ENCODE measurements at regions not wholly inside any gene's neighbourhood (a gene's known extent, or its start where the extent isn't known, plus 50 kb on each side); places are given as distances from the start of the nearest gene placed in this dataset.

GRCh38 chr15:45743426-45744235 is 108.8 kb downstream of the SQOR start:
- DNase-seq, result no peak

GRCh38 chr15:45744236-45744589 is 109.4 kb downstream of the SQOR start:
- DNase-seq, result no peak

GRCh38 chr15:45747426-45747825 is 112.6 kb downstream of the SQOR start:
- DNase-seq, result no peak

- no peak for DNase-seq
Observed at GRCh38 chr15:45751629-45752028, 116.8 kb downstream of the SQOR start.

- DNase-seq, result no peak
Observed at GRCh38 chr15:45759936-45760335, 125.1 kb downstream of the SQOR start.

- DNase-seq, result no peak
Observed at GRCh38 chr15:45762726-45763125, 127.9 kb downstream of the SQOR start.

GRCh38 chr15:45763170-45763869 is 128.5 kb downstream of the SQOR start:
- no peak for DNase-seq

GRCh38 chr15:45773149-45773548 is 138.3 kb downstream of the SQOR start:
- DNase-seq, result no peak

GRCh38 chr15:45776772-45777171 is 141.9 kb downstream of the SQOR start:
- DNase-seq, result no peak

GRCh38 chr15:45777781-45778180 is 143.0 kb downstream of the SQOR start:
- DNase-seq, result no peak

- DNase-seq, result no peak
Observed at GRCh38 chr15:45780352-45780751, 145.5 kb downstream of the SQOR start.

- DNase-seq, result no peak
Observed at GRCh38 chr15:45784656-45785055, 149.8 kb downstream of the SQOR start.

GRCh38 chr15:45785897-45786296 is 151.1 kb downstream of the SQOR start:
- no peak for DNase-seq

- no peak for DNase-seq
Observed at GRCh38 chr15:45790325-45790943, 155.6 kb downstream of the SQOR start.

- no peak for DNase-seq
Observed at GRCh38 chr15:45794304-45794703, 159.5 kb downstream of the SQOR start.

GRCh38 chr15:45794712-45795439 is 160.0 kb downstream of the SQOR start:
- no peak for DNase-seq

- no peak for DNase-seq
Observed at GRCh38 chr15:45795440-45796069, 160.7 kb downstream of the SQOR start.

- no peak for DNase-seq
Observed at GRCh38 chr15:45796433-45796832, 161.6 kb downstream of the SQOR start.

GRCh38 chr15:45799508-45799907 is 164.7 kb downstream of the SQOR start:
- DNase-seq, result no peak

GRCh38 chr15:45801543-45801942 is 166.7 kb downstream of the SQOR start:
- no peak for DNase-seq

- DNase-seq, result no peak
Observed at GRCh38 chr15:45802140-45802539, 167.3 kb downstream of the SQOR start.

GRCh38 chr15:45804028-45804427 is 169.2 kb downstream of the SQOR start:
- no peak for DNase-seq

- DNase-seq, result no peak
Observed at GRCh38 chr15:45810201-45810600, 175.4 kb downstream of the SQOR start.
